ENCODE measurements at regions not wholly inside any gene's neighbourhood (a gene's known extent, or its start where the extent isn't known, plus 50 kb on each side); places are given as distances from the start of the nearest gene placed in this dataset.

GRCh38 chr13:73535341-73535740 is 476.5 kb downstream of the KLF5 start:
- TF ChIP-seq SIN3A (IDR thresholded peaks at IDR 0.05; ENCODE audit: borderline replicate concordance, insufficient read depth, low read length) (no peak), POLR2AphosphoS5 (IDR thresholded peaks at IDR 0.05; ENCODE audit: low read depth, low read length) (no peak), TAF1 (IDR thresholded peaks at IDR 0.05; ENCODE audit: borderline replicate concordance, insufficient read depth, low read length) (no peak), REST (IDR thresholded peaks at IDR 0.05; ENCODE audit: insufficient read depth in 1 of 2, low read depth in 2 of 2, low read length in 2 of 2) (no peak), FOXP2 (optimal IDR thresholded peaks at IDR 0.05; ENCODE audit: borderline replicate concordance, extremely low read depth, extremely low read length, insufficient read depth) (no peak)

- no peak for TF ChIP-seq REST (IDR thresholded peaks at IDR 0.05; ENCODE audit: insufficient read depth in 1 of 2, low read depth in 2 of 2, low read length in 2 of 2)
- no peak for TF ChIP-seq FOXP2 (optimal IDR thresholded peaks at IDR 0.05; ENCODE audit: borderline replicate concordance, extremely low read depth, extremely low read length, insufficient read depth)
- no peak for TF ChIP-seq POLR2AphosphoS5 (IDR thresholded peaks at IDR 0.05; ENCODE audit: low read depth, low read length)
- no peak for TF ChIP-seq SIN3A (IDR thresholded peaks at IDR 0.05; ENCODE audit: borderline replicate concordance, insufficient read depth, low read length)
- no peak for TF ChIP-seq TAF1 (IDR thresholded peaks at IDR 0.05; ENCODE audit: borderline replicate concordance, insufficient read depth, low read length)
These were observed 474.2 kb downstream of the KLF5 start for GRCh38 chr13:73532987-73533510.

- TF ChIP-seq SIN3A (IDR thresholded peaks at IDR 0.05; ENCODE audit: borderline replicate concordance, insufficient read depth, low read length) = no peak
- TF ChIP-seq REST (IDR thresholded peaks at IDR 0.05; ENCODE audit: insufficient read depth in 1 of 2, low read depth in 2 of 2, low read length in 2 of 2) = no peak
- TF ChIP-seq FOXP2 (optimal IDR thresholded peaks at IDR 0.05; ENCODE audit: borderline replicate concordance, extremely low read depth, extremely low read length, insufficient read depth) = no peak
- no peak for TF ChIP-seq TAF1 (IDR thresholded peaks at IDR 0.05; ENCODE audit: borderline replicate concordance, insufficient read depth, low read length)
These were observed 473.8 kb downstream of the KLF5 start for GRCh38 chr13:73532582-73532981.

- TF ChIP-seq REST (IDR thresholded peaks at IDR 0.05; ENCODE audit: insufficient read depth in 1 of 2, low read depth in 2 of 2, low read length in 2 of 2) = no peak
- no peak for TF ChIP-seq POLR2AphosphoS5 (IDR thresholded peaks at IDR 0.05; ENCODE audit: low read depth, low read length)
- TF ChIP-seq TAF1 (IDR thresholded peaks at IDR 0.05; ENCODE audit: borderline replicate concordance, insufficient read depth, low read length) = no peak
These were observed 472.2 kb downstream of the KLF5 start for GRCh38 chr13:73531014-73531413.

GRCh38 chr13:73522937-73523336 is 464.1 kb downstream of the KLF5 start:
- TF ChIP-seq REST (IDR thresholded peaks at IDR 0.05; ENCODE audit: insufficient read depth in 1 of 2, low read depth in 2 of 2, low read length in 2 of 2) (no peak), SIN3A (IDR thresholded peaks at IDR 0.05; ENCODE audit: borderline replicate concordance, insufficient read depth, low read length) (no peak), TAF1 (IDR thresholded peaks at IDR 0.05; ENCODE audit: borderline replicate concordance, insufficient read depth, low read length) (no peak), FOXP2 (optimal IDR thresholded peaks at IDR 0.05; ENCODE audit: borderline replicate concordance, extremely low read depth, extremely low read length, insufficient read depth) (no peak), POLR2AphosphoS5 (IDR thresholded peaks at IDR 0.05; ENCODE audit: low read depth, low read length) (no peak)

Data from PFSK-1 (cell line).